HEK293 (cell line): ENCODE measurements at regions not wholly inside any gene's neighbourhood (a gene's known extent, or its start where the extent isn't known, plus 50 kb on each side); places are given as distances from the start of the nearest gene placed in this dataset.

Source experiments
- CTCF ChIA-PET: fragments of 350-600 bp; formaldehyde crosslinking; extraction: SDS; loops from one replicate; lab custom pipeline; 2021; ENCODE audit warnings: antibody characterized with exemption; lab: Yijun Ruan, JAX
- POLR2A ChIA-PET: fragments of 300-600 bp; formaldehyde crosslinking; extraction: SDS; loops from one replicate; lab custom pipeline; 2020; ENCODE audit warnings: antibody characterized with exemption, inconsistent platforms; lab: Yijun Ruan, JAX
- H3K27ac ChIP-seq: fragments of 200-500 bp; sonication (Bioruptor generic); 2 replicates; pipeline ENCODE4 v1.5.1; 2014; ENCODE audit warnings: low read depth, low read length, control low read depth, inconsistent platforms; ENCODE audit errors: extremely low read depth
- H3K36me3 ChIP-seq, 2 experiments: fragments of 200-500 bp in 1 of 2; sonication (Bioruptor generic) in 1 of 2; 1 replicate in 1 of 2; 2 replicates in 1 of 2; pipeline ENCODE4 v1.5.1; 2014 to 2017; ENCODE audit warnings: inconsistent platforms in 2 of 2, low read length in 2 of 2; ENCODE audit not compliant: control insufficient read depth in 2 of 2, insufficient read depth in 1 of 2
- H3K4me1 ChIP-seq: fragments of 200-500 bp; sonication (Bioruptor generic); 2 replicates; pipeline ENCODE4 v1.5.1; 2014; ENCODE audit warnings: mild to moderate bottlenecking, low read length, inconsistent platforms; ENCODE audit not compliant: control insufficient read depth, insufficient read depth
- H3K4me3 ChIP-seq: 2 replicates; pipeline ENCODE4 v1.5.1; 2011; ENCODE audit warnings: low read depth, mild to moderate bottlenecking, control low read depth, low read length, moderate library complexity
- H3K9me3 ChIP-seq: fragments of 200-500 bp; sonication (Bioruptor generic); 2 replicates; pipeline ENCODE4 v1.5.1; 2014; ENCODE audit warnings: low read depth, low read length, inconsistent platforms; ENCODE audit not compliant: control insufficient read depth, insufficient read depth
- INSM2 ChIP-seq: fragments of 450-650 bp; formaldehyde crosslinking; IDR thresholded peaks from 2 replicates; pipeline ENCODE4 v1.5.1; 2016; ENCODE audit warnings: missing biosample characterization, missing genetic modification characterization
- KLF16 ChIP-seq: fragments of 450-650 bp; formaldehyde crosslinking; IDR thresholded peaks from 2 replicates; pipeline ENCODE4 v1.5.1; 2017; ENCODE audit warnings: missing biosample characterization, missing genetic modification characterization
- KLF9 ChIP-seq: fragments of 450-650 bp; formaldehyde crosslinking; IDR thresholded peaks from 2 replicates; pipeline ENCODE4 v1.5.1; 2016; ENCODE audit warnings: missing biosample characterization, missing genetic modification characterization, low read depth
- ZBTB17 ChIP-seq: fragments of 450-650 bp; formaldehyde crosslinking; IDR thresholded peaks from 2 replicates; pipeline ENCODE4 v1.5.1; 2016; ENCODE audit warnings: missing biosample characterization, missing genetic modification characterization
- ZBTB21 ChIP-seq: fragments of 450-650 bp; formaldehyde crosslinking; IDR thresholded peaks from 2 replicates; pipeline ENCODE4 v1.5.1; 2017; ENCODE audit warnings: missing biosample characterization, missing genetic modification characterization
- ZBTB8A ChIP-seq: fragments of 450-650 bp; formaldehyde crosslinking; IDR thresholded peaks from 2 replicates; pipeline ENCODE4 v1.5.1; 2016; ENCODE audit warnings: missing biosample characterization, missing genetic modification characterization
- ZNF121 ChIP-seq: fragments of 450-650 bp; formaldehyde crosslinking; IDR thresholded peaks from 2 replicates; pipeline ENCODE4 v1.5.1; 2016; ENCODE audit warnings: missing biosample characterization, missing genetic modification characterization
- ZNF132 ChIP-seq: fragments of 450-650 bp; formaldehyde crosslinking; IDR thresholded peaks from 2 replicates; pipeline ENCODE4 v1.5.1; 2017; ENCODE audit warnings: missing biosample characterization, missing genetic modification characterization, borderline replicate concordance
- ZNF155 ChIP-seq: fragments of 450-650 bp; formaldehyde crosslinking; IDR thresholded peaks from 2 replicates; pipeline ENCODE4 v1.5.1; 2016; ENCODE audit warnings: missing biosample characterization, missing genetic modification characterization
- ZNF169 ChIP-seq: fragments of 450-650 bp; formaldehyde crosslinking; IDR thresholded peaks from 2 replicates; pipeline ENCODE4 v1.5.1; 2016; ENCODE audit warnings: missing biosample characterization, missing genetic modification characterization
- ZNF174 ChIP-seq: fragments of 450-650 bp; formaldehyde crosslinking; IDR thresholded peaks from 2 replicates; pipeline ENCODE4 v1.5.0; 2017; ENCODE audit warnings: missing biosample characterization, mild to moderate bottlenecking, missing genetic modification characterization
- ZNF221 ChIP-seq: fragments of 450-650 bp; formaldehyde crosslinking; IDR thresholded peaks from 2 replicates; pipeline ENCODE4 v1.5.1; 2017; ENCODE audit warnings: missing biosample characterization, missing genetic modification characterization, borderline replicate concordance
- ZNF292 ChIP-seq: fragments of 450-650 bp; formaldehyde crosslinking; IDR thresholded peaks from 2 replicates; pipeline ENCODE4 v1.5.1; 2016; ENCODE audit warnings: low read depth, missing biosample characterization, missing genetic modification characterization, borderline replicate concordance
- ZNF311 ChIP-seq: fragments of 450-650 bp; formaldehyde crosslinking; IDR thresholded peaks from 2 replicates; pipeline ENCODE4 v1.5.1; 2017; ENCODE audit warnings: missing biosample characterization, missing genetic modification characterization, borderline replicate concordance
- ZNF350 ChIP-seq: fragments of 450-650 bp; formaldehyde crosslinking; IDR thresholded peaks from 2 replicates; pipeline ENCODE4 v1.5.0; 2017; ENCODE audit warnings: missing biosample characterization, mild to moderate bottlenecking, missing genetic modification characterization
- ZNF366 ChIP-seq: fragments of 450-650 bp; formaldehyde crosslinking; conservative IDR thresholded peaks from 2 replicates; pipeline ENCODE4 v1.5.1; 2016; ENCODE audit warnings: missing biosample characterization, missing genetic modification characterization
- ZNF585B ChIP-seq: fragments of 450-650 bp; formaldehyde crosslinking; IDR thresholded peaks from 2 replicates; pipeline ENCODE4 v1.5.1; 2016; ENCODE audit warnings: missing biosample characterization, missing genetic modification characterization
- ZNF596 ChIP-seq: fragments of 450-650 bp; IDR thresholded peaks from 2 replicates; pipeline ENCODE4 v1.5.0; 2018; ENCODE audit warnings: missing biosample characterization, mild to moderate bottlenecking, missing genetic modification characterization, moderate library complexity
- ZNF692 ChIP-seq: fragments of 450-650 bp; formaldehyde crosslinking; IDR thresholded peaks from 2 replicates; pipeline ENCODE4 v1.5.1; 2016; ENCODE audit warnings: missing biosample characterization, missing genetic modification characterization
- ZNF843 ChIP-seq: fragments of 450-650 bp; formaldehyde crosslinking; IDR thresholded peaks from 2 replicates; pipeline ENCODE4 v1.5.1; 2016; ENCODE audit warnings: missing biosample characterization, missing genetic modification characterization
- ZSCAN16 ChIP-seq: fragments of 450-650 bp; formaldehyde crosslinking; IDR thresholded peaks from 2 replicates; pipeline ENCODE4 v1.5.1; 2016; ENCODE audit warnings: missing biosample characterization, missing genetic modification characterization
- TF ChIP-seq, protein P1 (sequence below): fragments of 450-650 bp; formaldehyde crosslinking; IDR thresholded peaks from 2 replicates; pipeline ENCODE4 v1.5.1; 2017; ENCODE audit warnings: missing biosample characterization, missing genetic modification characterization
- TF ChIP-seq, protein P2 (sequence below): fragments of 450-650 bp; formaldehyde crosslinking; IDR thresholded peaks from 2 replicates; pipeline ENCODE4 v1.5.1; 2016; ENCODE audit warnings: missing biosample characterization, missing genetic modification characterization

GRCh38 chr12:126591533-126591932 is 1526.3 kb downstream of the AACS start:
- CTCF ChIA-PET, result no interaction called here
- TF ChIP-seq ZNF169 (tag by site-specific recombination) (no peak), ZBTB8A (tag by site-specific recombination) (no peak), INSM2 (tag by site-specific recombination) (no peak), ZNF155 (tag by site-specific recombination) (no peak), ZNF585B (no peak), ZNF350 (no peak), ZNF132 (no peak), ZNF221 (tag by site-specific recombination) (no peak), ZNF174 (no peak), KLF16 (no peak)
- TF ChIP-seq, protein P1, sequence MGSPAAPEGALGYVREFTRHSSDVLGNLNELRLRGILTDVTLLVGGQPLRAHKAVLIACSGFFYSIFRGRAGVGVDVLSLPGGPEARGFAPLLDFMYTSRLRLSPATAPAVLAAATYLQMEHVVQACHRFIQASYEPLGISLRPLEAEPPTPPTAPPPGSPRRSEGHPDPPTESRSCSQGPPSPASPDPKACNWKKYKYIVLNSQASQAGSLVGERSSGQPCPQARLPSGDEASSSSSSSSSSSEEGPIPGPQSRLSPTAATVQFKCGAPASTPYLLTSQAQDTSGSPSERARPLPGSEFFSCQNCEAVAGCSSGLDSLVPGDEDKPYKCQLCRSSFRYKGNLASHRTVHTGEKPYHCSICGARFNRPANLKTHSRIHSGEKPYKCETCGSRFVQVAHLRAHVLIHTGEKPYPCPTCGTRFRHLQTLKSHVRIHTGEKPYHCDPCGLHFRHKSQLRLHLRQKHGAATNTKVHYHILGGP (tag by site-specific recombination), result no peak

GRCh38 chr12:126601184-126602170 is 1536.2 kb downstream of the AACS start:
- Histone ChIP-seq H3K9me3 (no peaks in the 10 kb centered on the region), H3K27ac (no peak overlapping the region), H3K36me3 (no peaks in the 10 kb centered on the region), H3K4me1 (no peaks in the 10 kb centered on the region), H3K4me3 (no peak overlapping the region)
- ChIA-PET POLR2A (no interaction called here), CTCF (interaction anchor here (0.5 to 0.6 kb wide), 2 partner anchors 32 to 1111 kb away, joined by 3 to 8 read pairs; no protein-coding TSS in a partner anchor)
- TF ChIP-seq ZBTB17 (tag by site-specific recombination) (no peak), ZNF366 (tag by site-specific recombination) (no peak), ZNF121 (no peak), KLF9 (no peak), ZNF596 (tag by site-specific recombination) (no peak), ZNF843 (tag by site-specific recombination) (no peak), ZBTB21 (tag by site-specific recombination) (no peak), ZSCAN16 (tag by site-specific recombination) (no peak), ZNF311 (tag by site-specific recombination) (no peak), ZNF292 (tag by site-specific recombination) (no peak), ZNF692 (tag by site-specific recombination) (no peak)
- TF ChIP-seq, protein P2, sequence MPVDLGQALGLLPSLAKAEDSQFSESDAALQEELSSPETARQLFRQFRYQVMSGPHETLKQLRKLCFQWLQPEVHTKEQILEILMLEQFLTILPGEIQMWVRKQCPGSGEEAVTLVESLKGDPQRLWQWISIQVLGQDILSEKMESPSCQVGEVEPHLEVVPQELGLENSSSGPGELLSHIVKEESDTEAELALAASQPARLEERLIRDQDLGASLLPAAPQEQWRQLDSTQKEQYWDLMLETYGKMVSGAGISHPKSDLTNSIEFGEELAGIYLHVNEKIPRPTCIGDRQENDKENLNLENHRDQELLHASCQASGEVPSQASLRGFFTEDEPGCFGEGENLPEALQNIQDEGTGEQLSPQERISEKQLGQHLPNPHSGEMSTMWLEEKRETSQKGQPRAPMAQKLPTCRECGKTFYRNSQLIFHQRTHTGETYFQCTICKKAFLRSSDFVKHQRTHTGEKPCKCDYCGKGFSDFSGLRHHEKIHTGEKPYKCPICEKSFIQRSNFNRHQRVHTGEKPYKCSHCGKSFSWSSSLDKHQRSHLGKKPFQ (tag by site-specific recombination), result no peak

More at GRCh38 chr12:126591533-126591932, 1526.3 kb downstream of the AACS start:
- Histone ChIP-seq H3K27ac (no peak overlapping the region), H3K36me3 (no peaks in the 10 kb centered on the region), H3K4me3 (no peak overlapping the region), H3K9me3 (no peaks in the 10 kb centered on the region), H3K4me1 (no peaks in the 10 kb centered on the region)
- POLR2A ChIA-PET, result no interaction called here
